Upper lobe of left lung (tissue), 4 donors: ENCODE measurements at regions not wholly inside any gene's neighbourhood (a gene's known extent, or its start where the extent isn't known, plus 50 kb on each side); places are given as distances from the start of the nearest gene placed in this dataset.
"Not testable (repeated sequence)": the region's sequence is repeated elsewhere in the genome, so short reads cannot be mapped to it uniquely, and the experiment has no call there.

Experiments
- CTCF ChIP-seq, 6 experiments: fragments of 450-650 bp in 4 of 6; fragments of 200-600 bp in 2 of 6; sonication (generic) in 2 of 6; IDR thresholded peaks; one replicate each; pipeline ENCODE4 v1.5.1; 2016 to 2019; ENCODE audit warnings: antibody characterized with exemption in 6 of 6
- EP300 ChIP-seq, 4 donors: sonication (generic); formaldehyde crosslinking; IDR thresholded peaks; one replicate each; pipeline ENCODE4 v1.5.1; 2017; ENCODE audit warnings: antibody characterized with exemption in 4 of 4, control low read depth in 2 of 4

DNA sequence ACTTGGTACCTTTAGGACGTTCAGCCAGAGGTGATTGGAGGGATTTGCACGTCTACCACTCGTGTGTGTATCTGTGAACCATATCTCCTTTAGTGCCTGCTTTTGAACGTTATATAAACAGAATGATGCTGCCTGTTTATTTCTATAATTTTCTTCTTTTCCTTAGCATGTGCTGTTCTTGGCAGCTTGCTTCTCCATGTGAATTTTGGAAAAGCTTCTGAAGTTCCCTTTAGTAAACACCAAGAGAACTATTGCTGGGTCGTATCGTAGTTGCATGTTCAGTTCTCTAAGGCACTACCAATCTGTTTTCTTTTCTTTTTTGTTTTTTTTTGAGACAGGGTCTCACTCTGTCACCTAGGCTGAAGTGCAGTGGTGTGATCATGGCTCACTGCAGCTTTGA, 73.8 kb upstream of the FANCC start:
- TF ChIP-seq CTCF, EP300 (IDR thresholded peaks at IDR 0.05): not testable (repeated sequence)
